Suppressor macrophage (primary cell): ENCODE measurements at regions not wholly inside any gene's neighbourhood (a gene's known extent, or its start where the extent isn't known, plus 50 kb on each side); places are given as distances from the start of the nearest gene placed in this dataset.

Experiments
- DNase-seq, 4 experiments: peaks; one replicate each; pipeline ENCODE4 v3.0.0-alpha.2; 2020 to 2022

- DNase-seq: no peak
Observed at GRCh38 chr1:198472997-198473396, 67.5 kb downstream of the ATP6V1G3 start.

- DNase-seq: no peak
Observed at GRCh38 chr1:198472119-198472518, 68.4 kb downstream of the ATP6V1G3 start.

GRCh38 chr1:198467907-198468306 lies 72.6 kb downstream of the ATP6V1G3 start:
- no peak for DNase-seq

- DNase-seq: no peak
Observed at GRCh38 chr1:198467342-198467741, 73.1 kb downstream of the ATP6V1G3 start.

- DNase-seq: peak; percentile 41 to 79 (median 60)
Observed at GRCh38 chr1:198465201-198466144, 75.0 kb downstream of the ATP6V1G3 start.

GRCh38 chr1:198463709-198464108 lies 76.8 kb downstream of the ATP6V1G3 start:
- no peak for DNase-seq

- DNase-seq: peak; percentile 69 to 89 (median 76)
Observed at GRCh38 chr1:198462365-198463019, 78.0 kb downstream of the ATP6V1G3 start.

GRCh38 chr1:198455966-198456365 lies 84.5 kb downstream of the ATP6V1G3 start:
- DNase-seq: no peak

- DNase-seq: no peak
Observed at GRCh38 chr1:198449727-198450433, 90.6 kb downstream of the ATP6V1G3 start.

GRCh38 chr1:198449261-198449660 lies 91.2 kb downstream of the ATP6V1G3 start:
- no peak for DNase-seq

GRCh38 chr1:198447468-198447867 lies 93.0 kb downstream of the ATP6V1G3 start:
- no peak for DNase-seq

GRCh38 chr1:198445872-198446271 lies 94.6 kb downstream of the ATP6V1G3 start:
- DNase-seq: no peak

GRCh38 chr1:198444792-198445191 lies 95.7 kb downstream of the ATP6V1G3 start:
- no peak for DNase-seq

- DNase-seq: peak in 2 of 4 experiments; percentile 11 to 42
Observed at GRCh38 chr1:198443365-198444233, 96.9 kb downstream of the ATP6V1G3 start.

- DNase-seq: no peak
Observed at GRCh38 chr1:198440842-198441241, 99.6 kb downstream of the ATP6V1G3 start.

GRCh38 chr1:198437332-198437731 lies 103.1 kb downstream of the ATP6V1G3 start:
- no peak for DNase-seq

- DNase-seq: no peak
Observed at GRCh38 chr1:198436276-198436675, 104.2 kb downstream of the ATP6V1G3 start.

- DNase-seq: no peak
Observed at GRCh38 chr1:198435056-198435455, 105.4 kb downstream of the ATP6V1G3 start.

GRCh38 chr1:198424441-198424840 lies 116.0 kb downstream of the ATP6V1G3 start:
- DNase-seq: no peak

GRCh38 chr1:198423673-198424072 lies 116.8 kb downstream of the ATP6V1G3 start:
- DNase-seq: no peak

- DNase-seq: peak in 2 of 4 experiments; percentile 6 to 19
Observed at GRCh38 chr1:198417039-198417438, 123.4 kb downstream of the ATP6V1G3 start.

GRCh38 chr1:198416296-198416695 lies 124.2 kb downstream of the ATP6V1G3 start:
- DNase-seq: no peak
